Pancreas (tissue), 10 donors: ENCODE measurements at regions not wholly inside any gene's neighbourhood (a gene's known extent, or its start where the extent isn't known, plus 50 kb on each side); places are given as distances from the start of the nearest gene placed in this dataset.

Experiments
- ATAC-seq, 4 donors: fragments of 200-7000 bp; cut with Tn5 transposase; one replicate each; pipeline versions ENCODE4 v1.8.0 to v1.9.1; 2020; ENCODE audit warnings: mild to moderate bottlenecking in 4 of 4, moderate library complexity in 4 of 4
- DNase-seq, 6 donors: peaks; one replicate each; pipeline ENCODE4 v3.0.0-alpha.2; 2020
- FAIRE-seq: peaks from 2 replicates; lab custom pipeline; 2012; peaks lifted over from hg19 to GRCh38; lab: Jason Lieb, UNC
- H3K27ac ChIP-seq, 4 donors: fragments of 200-600 bp; sonication (generic); 1 replicate in 3 of 4; 2 replicates in 1 of 4; pipeline versions ENCODE4 v1.5.0 to v1.8.0; 2020
- H3K27me3 ChIP-seq, 4 donors: fragments of 200-600 bp; one replicate each; pipeline ENCODE4 v1.8.0; 2021
- H3K36me3 ChIP-seq, 3 donors: fragments of 200-600 bp; sonication (generic) in 1 of 3; one replicate each; pipeline versions ENCODE4 v1.5.0 to v1.8.0; 2020 to 2021
- H3K4me1 ChIP-seq, 3 donors: fragments of 200-600 bp; one replicate each; pipeline ENCODE4 v1.8.0; 2021
- H3K4me3 ChIP-seq, 4 donors: fragments of 200-600 bp; sonication (generic) in 2 of 4; one replicate each; pipeline versions ENCODE4 v1.5.0 to v1.8.0; 2020 to 2021
- H3K9me3 ChIP-seq, 4 donors: fragments of 200-600 bp; one replicate each; pipeline ENCODE4 v1.8.0; 2021
- CTCF ChIP-seq, 4 donors: fragments of 200-600 bp; sonication (generic) in 3 of 4; IDR thresholded peaks; one replicate each; pipeline versions ENCODE4 v1.5.0 to v1.8.0; 2021; ENCODE audit warnings: antibody characterized with exemption in 4 of 4
- WGBS, 2 donors: extraction: QIAGEN DNeasy Blood & Tissue Kit; methylation state at CpG; one replicate each; pipeline ENCODE4 v1.1.7; 2013; 5-methylcytosine and 5-hydroxymethylcytosine counted together
- intact Hi-C, 3 donors: fragments of 100-400 bp; cut with DNase I; formaldehyde crosslinking; loops; one replicate each; pipeline versions ENCODE4 v1.11.1 to v1.14.2; 2022
- donor health status: healthy with polysubstance abuse.
- donor health status: DM: no; HTN: no; CAD: no; lungs with moderate emphysema.
- donor health status: DM: no; HTN: no; CAD: no.
- donor health status: control.
- donor health status: control.
- donor health status: Bipolar disorder and iron deficiency.
- donor health status: DM: yes; HTN: yes; CAD: no.
- donor health status: DM: no; HTN: no; CAD: no.
- donor health status: DM: no; HTN: no; CAD: no.
- donor health status: DM: yes; HTN: yes; CAD: no.

GRCh38 chr16:52247737-52248136 is 299.2 kb downstream of the TOX3 start:
- Histone ChIP-seq H3K27me3 (no peaks in the 10 kb centered on the region), H3K36me3 (no peaks in the 10 kb centered on the region), H3K9me3 (no peaks in the 10 kb centered on the region), H3K4me1 (no peaks in the 10 kb centered on the region), H3K4me3 (no peak overlapping the region), H3K27ac (no peak overlapping the region)
- ATAC-seq = no peak
- no peak for FAIRE-seq
- 74 to 88% methylated on average over 3 of the region's 3 CpGs for WGBS, 2 donors
- intact Hi-C loops = no loop called here
- TF ChIP-seq CTCF (IDR thresholded peaks at IDR 0.05) = no peak
- DNase-seq = no peak

GRCh38 chr16:52238710-52239109 is 308.2 kb downstream of the TOX3 start:
- ATAC-seq (no peak), FAIRE-seq (no peak)
- 86 to 95% methylated on average over 2 of the region's 2 CpGs for WGBS, 2 donors

GRCh38 chr16:52237823-52238222 is 309.1 kb downstream of the TOX3 start:
- no peaks in the 10 kb centered on the region for H3K27me3 ChIP-seq
- no peak for TF ChIP-seq CTCF (IDR thresholded peaks at IDR 0.05)
- DNase-seq (peak in 1 of 6 donors; percentile 30), ATAC-seq (no peak), FAIRE-seq (no peak)
- no peaks in the 10 kb centered on the region for H3K9me3 ChIP-seq
- H3K4me3 ChIP-seq = no peak overlapping the region
- intact Hi-C loops = no loop called here
- WGBS, 2 donors = 86 to 89% methylated on average over 9 of the region's 9 CpGs
- no peaks in the 10 kb centered on the region for H3K36me3 ChIP-seq
- H3K4me1 ChIP-seq = no peaks in the 10 kb centered on the region
- no peak overlapping the region for H3K27ac ChIP-seq

More at GRCh38 chr16:52238710-52239109, 308.2 kb downstream of the TOX3 start:
- Histone ChIP-seq H3K36me3 (no peaks in the 10 kb centered on the region), H3K4me1 (no peaks in the 10 kb centered on the region), H3K27ac (no peak overlapping the region), H3K9me3 (no peaks in the 10 kb centered on the region), H3K27me3 (no peaks in the 10 kb centered on the region), H3K4me3 (no peak overlapping the region)
- no peak for DNase-seq
- intact Hi-C loops = no loop called here
- no peak for TF ChIP-seq CTCF (IDR thresholded peaks at IDR 0.05)

GRCh38 chr16:52235186-52235585 is 311.8 kb downstream of the TOX3 start:
- TF ChIP-seq CTCF (IDR thresholded peaks at IDR 0.05) = no peak
- DNase-seq (no peak), FAIRE-seq (no peak), ATAC-seq (no peak)
- no peaks in the 10 kb centered on the region for H3K36me3 ChIP-seq
- H3K9me3 ChIP-seq = no peaks in the 10 kb centered on the region
- H3K4me1 ChIP-seq = no peaks in the 10 kb centered on the region
- intact Hi-C loops = no loop called here
- H3K4me3 ChIP-seq = no peak overlapping the region
- no peak overlapping the region for H3K27ac ChIP-seq
- H3K27me3 ChIP-seq = no peaks in the 10 kb centered on the region

- no peak for FAIRE-seq
- 92 to 93% methylated on average over 2 of the region's 2 CpGs for WGBS, 2 donors
- no peak for DNase-seq
These were observed 312.3 kb downstream of the TOX3 start for GRCh38 chr16:52234626-52235025.

More at GRCh38 chr16:52234626-52235025, 312.3 kb downstream of the TOX3 start:
- no peak for ATAC-seq
- Histone ChIP-seq H3K36me3 (no peaks in the 10 kb centered on the region), H3K4me3 (no peak overlapping the region), H3K27me3 (no peaks in the 10 kb centered on the region), H3K27ac (no peak overlapping the region), H3K4me1 (no peaks in the 10 kb centered on the region), H3K9me3 (no peaks in the 10 kb centered on the region)
- TF ChIP-seq CTCF (IDR thresholded peaks at IDR 0.05) = no peak
- intact Hi-C loops = no loop called here
